ENCODE measurements at regions not wholly inside any gene's neighbourhood (a gene's known extent, or its start where the extent isn't known, plus 50 kb on each side); places are given as distances from the start of the nearest gene placed in this dataset.

- no peak overlapping the region for H3K27ac ChIP-seq (ENCODE audit: low read depth, low read length, poor library complexity, severe bottlenecking)
- no peak overlapping the region for H2AFZ ChIP-seq (ENCODE audit: low read length)
- H3F3A ChIP-seq (ENCODE audit: insufficient read depth, low read length) = no peaks in the 10 kb centered on the region
- no peaks in the 10 kb centered on the region for H3K9me2 ChIP-seq (ENCODE audit: low read depth, low read length)
- H3K9ac ChIP-seq (ENCODE audit: low read length) = no peak overlapping the region
- TF ChIP-seq, protein P1, sequence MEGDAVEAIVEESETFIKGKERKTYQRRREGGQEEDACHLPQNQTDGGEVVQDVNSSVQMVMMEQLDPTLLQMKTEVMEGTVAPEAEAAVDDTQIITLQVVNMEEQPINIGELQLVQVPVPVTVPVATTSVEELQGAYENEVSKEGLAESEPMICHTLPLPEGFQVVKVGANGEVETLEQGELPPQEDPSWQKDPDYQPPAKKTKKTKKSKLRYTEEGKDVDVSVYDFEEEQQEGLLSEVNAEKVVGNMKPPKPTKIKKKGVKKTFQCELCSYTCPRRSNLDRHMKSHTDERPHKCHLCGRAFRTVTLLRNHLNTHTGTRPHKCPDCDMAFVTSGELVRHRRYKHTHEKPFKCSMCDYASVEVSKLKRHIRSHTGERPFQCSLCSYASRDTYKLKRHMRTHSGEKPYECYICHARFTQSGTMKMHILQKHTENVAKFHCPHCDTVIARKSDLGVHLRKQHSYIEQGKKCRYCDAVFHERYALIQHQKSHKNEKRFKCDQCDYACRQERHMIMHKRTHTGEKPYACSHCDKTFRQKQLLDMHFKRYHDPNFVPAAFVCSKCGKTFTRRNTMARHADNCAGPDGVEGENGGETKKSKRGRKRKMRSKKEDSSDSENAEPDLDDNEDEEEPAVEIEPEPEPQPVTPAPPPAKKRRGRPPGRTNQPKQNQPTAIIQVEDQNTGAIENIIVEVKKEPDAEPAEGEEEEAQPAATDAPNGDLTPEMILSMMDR (IDR thresholded peaks at IDR 0.05; ENCODE audit: low read length) = no peak
- TF ChIP-seq EZH2 (IDR thresholded peaks at IDR 0.05; ENCODE audit: borderline replicate concordance, low read length) = no peak
- H3K4me3 ChIP-seq (ENCODE audit: low read depth, low read length, poor library complexity, severe bottlenecking) = no peak overlapping the region
- H4K20me1 ChIP-seq (ENCODE audit: insufficient read depth, low read length) = no peaks in the 10 kb centered on the region
- no peaks in the 10 kb centered on the region for H3K4me1 ChIP-seq (ENCODE audit: insufficient read depth, low read length, severe bottlenecking)
- H3K9me3 ChIP-seq (ENCODE audit: low read length) = no peaks in the 10 kb centered on the region
- no peaks in the 10 kb centered on the region for H3K27me3 ChIP-seq (ENCODE audit: insufficient read depth, low read length)
- no peak overlapping the region for H3K4me2 ChIP-seq (ENCODE audit: low read length)
- H3K36me3 ChIP-seq (ENCODE audit: insufficient read depth, low read length) = no peaks in the 10 kb centered on the region
- H3K79me2 ChIP-seq (ENCODE audit: insufficient read depth, low read length) = no peaks in the 10 kb centered on the region
Measured at GRCh38 chr4:95957054-95957453, 117.2 kb downstream of the PDHA2 start.

DNA sequence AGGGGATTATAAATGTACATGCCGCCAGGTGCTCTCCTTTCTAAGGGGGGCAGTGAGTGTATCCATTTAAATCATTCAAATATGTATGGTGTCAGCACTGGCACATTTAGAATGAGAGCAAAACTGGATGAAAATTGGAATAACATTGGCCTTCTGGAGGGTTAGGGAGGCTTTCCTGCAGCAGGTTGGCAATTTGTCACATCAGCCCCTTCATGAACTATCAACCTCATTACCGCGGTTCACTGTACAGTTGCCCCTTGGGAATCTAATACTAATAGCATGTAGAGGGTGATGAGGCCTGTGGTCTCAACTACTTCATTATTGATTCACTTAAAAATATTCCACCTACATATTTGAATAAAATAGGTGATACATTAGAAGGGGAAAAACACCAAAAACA lies 117.9 kb downstream of the PDHA2 start:
- Histone ChIP-seq H4K20me1 (ENCODE audit: insufficient read depth, low read length) (no peaks in the 10 kb centered on the region), H3K4me3 (ENCODE audit: low read depth, low read length, poor library complexity, severe bottlenecking) (no peak overlapping the region), H3K4me2 (ENCODE audit: low read length) (no peak overlapping the region), H3K9me3 (ENCODE audit: low read length) (no peaks in the 10 kb centered on the region), H3K9ac (ENCODE audit: low read length) (no peak overlapping the region), H3K27ac (ENCODE audit: low read depth, low read length, poor library complexity, severe bottlenecking) (no peak overlapping the region), H3K9me2 (ENCODE audit: low read depth, low read length) (no peaks in the 10 kb centered on the region), H3K36me3 (ENCODE audit: insufficient read depth, low read length) (no peaks in the 10 kb centered on the region), H3K27me3 (ENCODE audit: insufficient read depth, low read length) (no peaks in the 10 kb centered on the region), H3K79me2 (ENCODE audit: insufficient read depth, low read length) (no peaks in the 10 kb centered on the region), H3K4me1 (ENCODE audit: insufficient read depth, low read length, severe bottlenecking) (no peaks in the 10 kb centered on the region), H2AFZ (ENCODE audit: low read length) (no peak overlapping the region), H3F3A (ENCODE audit: insufficient read depth, low read length) (no peaks in the 10 kb centered on the region)
- TF ChIP-seq EZH2 (IDR thresholded peaks at IDR 0.05; ENCODE audit: borderline replicate concordance, low read length) = no peak
- TF ChIP-seq, protein P1 (IDR thresholded peaks at IDR 0.05; ENCODE audit: low read length) = no peak

- Histone ChIP-seq H2AFZ (ENCODE audit: low read length) (no peak overlapping the region), H3K4me2 (ENCODE audit: low read length) (no peak overlapping the region), H3K9me3 (ENCODE audit: low read length) (no peaks in the 10 kb centered on the region), H3K9me2 (ENCODE audit: low read depth, low read length) (no peaks in the 10 kb centered on the region), H3K9ac (ENCODE audit: low read length) (no peak overlapping the region), H3K27ac (ENCODE audit: low read depth, low read length, poor library complexity, severe bottlenecking) (no peak overlapping the region), H3K4me3 (ENCODE audit: low read depth, low read length, poor library complexity, severe bottlenecking) (no peak overlapping the region), H3K4me1 (ENCODE audit: insufficient read depth, low read length, severe bottlenecking) (no peaks in the 10 kb centered on the region), H3F3A (ENCODE audit: insufficient read depth, low read length) (no peaks in the 10 kb centered on the region), H3K27me3 (ENCODE audit: insufficient read depth, low read length) (no peaks in the 10 kb centered on the region), H3K36me3 (ENCODE audit: insufficient read depth, low read length) (no peaks in the 10 kb centered on the region), H4K20me1 (ENCODE audit: insufficient read depth, low read length) (no peaks in the 10 kb centered on the region), H3K79me2 (ENCODE audit: insufficient read depth, low read length) (no peaks in the 10 kb centered on the region)
- TF ChIP-seq, protein P1 (IDR thresholded peaks at IDR 0.05; ENCODE audit: low read length) = no peak
- no peak for TF ChIP-seq EZH2 (IDR thresholded peaks at IDR 0.05; ENCODE audit: borderline replicate concordance, low read length)
Measured at GRCh38 chr4:95959182-95959581, 119.3 kb downstream of the PDHA2 start.
